Epithelial cell of proximal tubule (primary cell): ENCODE measurements at regions not wholly inside any gene's neighbourhood (a gene's known extent, or its start where the extent isn't known, plus 50 kb on each side); places are given as distances from the start of the nearest gene placed in this dataset.
"Not testable (repeated sequence)": the region's sequence is repeated elsewhere in the genome, so short reads cannot be mapped to it uniquely, and the experiment has no call there.

Experiments used
- DNase-seq: peaks from one replicate; pipeline ENCODE4 v3.0.0-alpha.2; 2011; ENCODE audit warnings: low read depth
- H3K4me3 ChIP-seq: 2 replicates; pipeline ENCODE4 v1.5.1; 2011; ENCODE audit warnings: low read depth, mild to moderate bottlenecking, low read length
- TF ChIP-seq, protein P1 (sequence below): conservative IDR thresholded peaks from 2 replicates; pipeline ENCODE4 v1.5.1; 2012; ENCODE audit warnings: low read depth, mild to moderate bottlenecking, low read length

DNA sequence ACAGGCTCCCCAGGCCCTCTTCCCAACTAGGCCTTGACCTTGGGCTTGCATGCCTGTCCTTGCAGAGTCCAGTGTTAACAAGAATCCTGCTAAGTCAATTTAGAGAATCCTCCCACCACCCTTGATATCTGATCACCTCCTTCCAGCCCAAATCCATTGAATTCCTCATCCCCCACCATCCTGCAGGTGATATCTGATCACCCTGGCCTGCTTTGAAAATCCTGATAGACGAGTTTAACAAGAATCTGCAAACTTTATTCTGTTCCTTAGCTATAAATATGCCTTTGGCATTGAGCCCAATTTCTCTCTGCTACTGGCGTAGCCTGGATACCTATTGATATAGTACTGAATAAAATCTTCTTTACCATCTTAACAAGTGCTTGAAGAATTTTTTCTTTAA, 125.5 kb downstream of the DIRAS2 start:
- H3K4me3 ChIP-seq = no peak overlapping the region
- TF ChIP-seq, protein P1, sequence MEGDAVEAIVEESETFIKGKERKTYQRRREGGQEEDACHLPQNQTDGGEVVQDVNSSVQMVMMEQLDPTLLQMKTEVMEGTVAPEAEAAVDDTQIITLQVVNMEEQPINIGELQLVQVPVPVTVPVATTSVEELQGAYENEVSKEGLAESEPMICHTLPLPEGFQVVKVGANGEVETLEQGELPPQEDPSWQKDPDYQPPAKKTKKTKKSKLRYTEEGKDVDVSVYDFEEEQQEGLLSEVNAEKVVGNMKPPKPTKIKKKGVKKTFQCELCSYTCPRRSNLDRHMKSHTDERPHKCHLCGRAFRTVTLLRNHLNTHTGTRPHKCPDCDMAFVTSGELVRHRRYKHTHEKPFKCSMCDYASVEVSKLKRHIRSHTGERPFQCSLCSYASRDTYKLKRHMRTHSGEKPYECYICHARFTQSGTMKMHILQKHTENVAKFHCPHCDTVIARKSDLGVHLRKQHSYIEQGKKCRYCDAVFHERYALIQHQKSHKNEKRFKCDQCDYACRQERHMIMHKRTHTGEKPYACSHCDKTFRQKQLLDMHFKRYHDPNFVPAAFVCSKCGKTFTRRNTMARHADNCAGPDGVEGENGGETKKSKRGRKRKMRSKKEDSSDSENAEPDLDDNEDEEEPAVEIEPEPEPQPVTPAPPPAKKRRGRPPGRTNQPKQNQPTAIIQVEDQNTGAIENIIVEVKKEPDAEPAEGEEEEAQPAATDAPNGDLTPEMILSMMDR = no peak
- no peak for DNase-seq

GRCh38 chr9:90521811-90522570, 120.6 kb downstream of the DIRAS2 start:
- TF ChIP-seq, protein P1 = no peak
- H3K4me3 ChIP-seq = no peak overlapping the region
- DNase-seq = no peak

DNA sequence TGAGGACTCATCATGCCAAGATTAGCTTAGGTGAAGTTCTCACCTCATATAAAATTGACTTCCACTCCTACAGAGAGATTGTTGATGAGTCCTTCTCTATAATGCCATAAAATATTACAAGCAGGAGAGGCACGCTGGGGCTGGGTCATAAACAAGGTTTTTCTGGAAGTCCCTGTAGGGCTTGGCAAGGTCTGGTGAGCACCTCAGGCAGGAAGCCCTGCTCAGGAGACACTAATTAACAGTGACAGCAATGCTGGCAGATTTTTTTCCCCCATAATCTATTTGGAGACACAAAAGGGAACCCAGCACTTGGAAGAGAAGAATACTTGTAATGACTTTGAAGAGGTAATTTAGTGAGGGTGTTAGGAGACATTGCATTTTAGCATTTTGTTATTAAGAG, 118.7 kb downstream of the DIRAS2 start:
- no peak overlapping the region for H3K4me3 ChIP-seq
- DNase-seq = no peak
- TF ChIP-seq, protein P1 = no peak

DNA sequence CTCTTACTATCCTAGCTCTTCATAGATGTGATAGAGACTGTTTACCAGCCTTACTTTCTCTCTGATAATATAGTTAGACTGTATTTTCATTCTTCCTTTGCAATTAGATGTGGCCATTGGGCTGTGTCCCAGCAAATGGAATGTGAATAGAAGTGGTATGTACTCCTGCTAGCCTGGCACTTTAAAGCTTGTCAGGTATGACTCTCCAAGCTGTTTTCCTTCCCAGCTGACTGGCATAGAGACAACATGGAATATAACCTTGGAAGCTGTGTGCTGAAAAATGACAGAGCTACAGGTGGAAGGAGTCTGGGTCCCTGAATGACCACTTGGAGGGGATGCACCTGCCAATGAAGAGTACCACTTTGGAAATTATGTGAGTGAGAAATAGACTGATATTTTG, 116.2 kb downstream of the DIRAS2 start:
- TF ChIP-seq, protein P1 = no peak
- H3K4me3 ChIP-seq = no peak overlapping the region
- DNase-seq = no peak

GRCh38 chr9:90536094-90536493, 106.5 kb downstream of the DIRAS2 start:
- not testable (repeated sequence) for H3K4me3 ChIP-seq, DNase-seq

DNA sequence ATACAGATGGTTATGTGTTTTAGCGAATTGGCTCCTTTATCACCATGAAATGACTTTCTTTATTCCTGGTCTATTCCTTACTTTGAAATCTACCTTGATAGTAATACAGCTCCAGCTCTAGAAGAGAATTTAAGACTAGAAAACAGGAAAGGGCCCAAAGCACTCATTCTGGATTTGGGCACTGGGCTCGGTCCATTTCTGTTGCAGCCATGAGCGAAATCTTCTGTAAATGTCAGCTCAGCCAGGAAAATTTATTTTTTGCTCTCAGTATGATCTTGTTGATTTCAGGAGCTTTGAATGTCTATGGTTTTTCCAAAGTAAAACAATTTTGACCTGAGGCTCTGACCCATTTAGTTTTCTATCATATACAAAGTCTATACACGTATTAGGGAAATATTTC, 104.1 kb downstream of the DIRAS2 start:
- DNase-seq = no peak
- H3K4me3 ChIP-seq = no peak overlapping the region
- TF ChIP-seq, protein P1 = no peak

GRCh38 chr9:90539286-90539685, 103.3 kb downstream of the DIRAS2 start:
- TF ChIP-seq, protein P1 = no peak
- H3K4me3 ChIP-seq = no peak overlapping the region
- no peak for DNase-seq

DNA sequence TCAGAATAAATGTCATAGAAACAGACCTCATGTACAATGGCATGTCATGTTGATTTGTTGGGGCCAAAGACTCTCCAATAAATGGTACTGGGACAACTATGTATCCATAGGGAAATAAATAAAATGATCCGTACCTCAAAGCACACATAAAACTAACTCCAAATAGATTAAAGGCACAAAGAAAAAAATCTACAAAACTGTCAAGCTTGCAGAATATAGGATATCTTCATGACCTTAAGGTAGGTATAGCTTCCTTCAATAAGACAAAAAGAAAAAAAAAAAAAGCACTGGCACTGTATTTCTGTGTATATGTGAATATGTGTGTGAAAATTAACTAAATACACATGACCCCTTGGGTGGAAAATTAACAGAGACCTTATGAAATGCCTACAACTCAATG, 101.9 kb downstream of the DIRAS2 start:
- TF ChIP-seq, protein P1 = no peak
- DNase-seq = no peak

More for the DNA sequence above, 101.9 kb downstream of the DIRAS2 start:
- H3K4me3 ChIP-seq = no peak overlapping the region
